ENCODE measurements at regions not wholly inside any gene's neighbourhood (a gene's known extent, or its start where the extent isn't known, plus 50 kb on each side); places are given as distances from the start of the nearest gene placed in this dataset.
"Not testable (repeated sequence)": the region's sequence is repeated elsewhere in the genome, so short reads cannot be mapped to it uniquely, and the experiment has no call there.

- Histone ChIP-seq H3K4me1 (ENCODE audit: control insufficient read depth in 2 of 2, insufficient read depth in 2 of 2, low read length in 2 of 2) (no peaks in the 10 kb centered on the region), H3K27me3 (ENCODE audit: control insufficient read depth in 2 of 2, insufficient read depth in 1 of 2, low read length in 1 of 2) (no peaks in the 10 kb centered on the region), H3K9me3 (ENCODE audit: control insufficient read depth in 2 of 2, insufficient read depth in 1 of 2, low read length in 1 of 2) (no peaks in the 10 kb centered on the region), H3K36me3 (ENCODE audit: control insufficient read depth in 2 of 2, insufficient read depth in 2 of 2, low read length in 1 of 2) (no peaks in the 10 kb centered on the region), H3K4me3 (ENCODE audit: low read length in 2 of 2) (no peak overlapping the region), H3K27ac (ENCODE audit: low read depth in 1 of 2, low read length in 1 of 2) (no peak overlapping the region)
- DNase-seq (ENCODE audit: low read depth in 6 of 9, low spot score in 9 of 9), result no peak
These were observed 227.6 kb downstream of the FZD1 start for GRCh38 chr7:91491868-91492267.

- no peak overlapping the region for H3K27ac ChIP-seq (ENCODE audit: low read depth in 1 of 2, low read length in 1 of 2)
- H3K4me1 ChIP-seq (ENCODE audit: control insufficient read depth in 2 of 2, insufficient read depth in 2 of 2, low read length in 2 of 2), result no peaks in the 10 kb centered on the region
- H3K27me3 ChIP-seq (ENCODE audit: control insufficient read depth in 2 of 2, insufficient read depth in 1 of 2, low read length in 1 of 2), result no peaks in the 10 kb centered on the region
- no peak for DNase-seq (ENCODE audit: low read depth in 6 of 9, low spot score in 9 of 9)
- no peak overlapping the region for H3K4me3 ChIP-seq (ENCODE audit: low read length in 2 of 2)
- 91% methylated on average over 2 of the region's 2 CpGs for WGBS
- H3K36me3 ChIP-seq (ENCODE audit: control insufficient read depth in 2 of 2, insufficient read depth in 2 of 2, low read length in 1 of 2), result no peaks in the 10 kb centered on the region
- no peaks in the 10 kb centered on the region for H3K9me3 ChIP-seq (ENCODE audit: control insufficient read depth in 2 of 2, insufficient read depth in 1 of 2, low read length in 1 of 2)
These were observed 228.1 kb downstream of the FZD1 start for GRCh38 chr7:91492317-91492716.

- WGBS, result 85% methylated on average over 3 of the region's 3 CpGs
- H3K4me1 ChIP-seq (ENCODE audit: control insufficient read depth in 2 of 2, insufficient read depth in 2 of 2, low read length in 2 of 2), result no peaks in the 10 kb centered on the region
- H3K36me3 ChIP-seq (ENCODE audit: control insufficient read depth in 2 of 2, insufficient read depth in 2 of 2, low read length in 1 of 2), result no peaks in the 10 kb centered on the region
- H3K27me3 ChIP-seq (ENCODE audit: control insufficient read depth in 2 of 2, insufficient read depth in 1 of 2, low read length in 1 of 2), result no peaks in the 10 kb centered on the region
- no peak overlapping the region for H3K27ac ChIP-seq (ENCODE audit: low read depth in 1 of 2, low read length in 1 of 2)
- H3K9me3 ChIP-seq (ENCODE audit: control insufficient read depth in 2 of 2, insufficient read depth in 1 of 2, low read length in 1 of 2), result no peaks in the 10 kb centered on the region
- H3K4me3 ChIP-seq (ENCODE audit: low read length in 2 of 2), result no peak overlapping the region
- no peak for DNase-seq (ENCODE audit: low read depth in 6 of 9, low spot score in 9 of 9)
These were observed 228.5 kb downstream of the FZD1 start for GRCh38 chr7:91492773-91493172.

- Histone ChIP-seq H3K36me3 (ENCODE audit: control insufficient read depth in 2 of 2, insufficient read depth in 2 of 2, low read length in 1 of 2) (no peaks in the 10 kb centered on the region), H3K4me3 (ENCODE audit: low read length in 2 of 2) (no peak overlapping the region), H3K9me3 (ENCODE audit: control insufficient read depth in 2 of 2, insufficient read depth in 1 of 2, low read length in 1 of 2) (no peaks in the 10 kb centered on the region), H3K27me3 (ENCODE audit: control insufficient read depth in 2 of 2, insufficient read depth in 1 of 2, low read length in 1 of 2) (no peaks in the 10 kb centered on the region), H3K27ac (ENCODE audit: low read depth in 1 of 2, low read length in 1 of 2) (no peak overlapping the region), H3K4me1 (ENCODE audit: control insufficient read depth in 2 of 2, insufficient read depth in 2 of 2, low read length in 2 of 2) (no peaks in the 10 kb centered on the region)
- no peak for DNase-seq (ENCODE audit: low read depth in 6 of 9, low spot score in 9 of 9)
- 96% methylated on average over 1 of the region's 1 CpG for WGBS
These were observed 230.2 kb downstream of the FZD1 start for GRCh38 chr7:91494450-91494849.

GRCh38 chr7:91496251-91496820, 232.1 kb downstream of the FZD1 start:
- DNase-seq (ENCODE audit: low read depth in 6 of 9, low spot score in 9 of 9), result no peak

GRCh38 chr7:91497277-91497676, 233.0 kb downstream of the FZD1 start:
- H3K9me3 ChIP-seq (ENCODE audit: control insufficient read depth in 2 of 2, insufficient read depth in 1 of 2, low read length in 1 of 2); H3K4me1 ChIP-seq (ENCODE audit: control insufficient read depth in 2 of 2, insufficient read depth in 2 of 2, low read length in 2 of 2); DNase-seq (ENCODE audit: low read depth in 6 of 9, low spot score in 9 of 9); H3K36me3 ChIP-seq (ENCODE audit: control insufficient read depth in 2 of 2, insufficient read depth in 2 of 2, low read length in 1 of 2); H3K4me3 ChIP-seq (ENCODE audit: low read length in 2 of 2); H3K27me3 ChIP-seq (ENCODE audit: control insufficient read depth in 2 of 2, insufficient read depth in 1 of 2, low read length in 1 of 2); H3K27ac ChIP-seq (ENCODE audit: low read depth in 1 of 2, low read length in 1 of 2): not testable (repeated sequence)
- 90% methylated on average over 1 of the region's 1 CpG for WGBS

More at GRCh38 chr7:91496251-91496820, 232.1 kb downstream of the FZD1 start:
- 11% methylated on average over 1 of the region's 1 CpG for WGBS
- Histone ChIP-seq H3K36me3 (ENCODE audit: control insufficient read depth in 2 of 2, insufficient read depth in 2 of 2, low read length in 1 of 2) (no peaks in the 10 kb centered on the region), H3K27ac (ENCODE audit: low read depth in 1 of 2, low read length in 1 of 2) (no peak overlapping the region), H3K4me1 (ENCODE audit: control insufficient read depth in 2 of 2, insufficient read depth in 2 of 2, low read length in 2 of 2) (no peaks in the 10 kb centered on the region), H3K9me3 (ENCODE audit: control insufficient read depth in 2 of 2, insufficient read depth in 1 of 2, low read length in 1 of 2) (no peaks in the 10 kb centered on the region), H3K4me3 (ENCODE audit: low read length in 2 of 2) (no peak overlapping the region), H3K27me3 (ENCODE audit: control insufficient read depth in 2 of 2, insufficient read depth in 1 of 2, low read length in 1 of 2) (no peaks in the 10 kb centered on the region)

- no peaks in the 10 kb centered on the region for H3K36me3 ChIP-seq (ENCODE audit: control insufficient read depth in 2 of 2, insufficient read depth in 2 of 2, low read length in 1 of 2)
- no peaks in the 10 kb centered on the region for H3K4me1 ChIP-seq (ENCODE audit: control insufficient read depth in 2 of 2, insufficient read depth in 2 of 2, low read length in 2 of 2)
- 86% methylated on average over 3 of the region's 3 CpGs for WGBS
- H3K9me3 ChIP-seq (ENCODE audit: control insufficient read depth in 2 of 2, insufficient read depth in 1 of 2, low read length in 1 of 2), result no peaks in the 10 kb centered on the region
- H3K27ac ChIP-seq (ENCODE audit: low read depth in 1 of 2, low read length in 1 of 2), result no peak overlapping the region
- H3K27me3 ChIP-seq (ENCODE audit: control insufficient read depth in 2 of 2, insufficient read depth in 1 of 2, low read length in 1 of 2), result no peaks in the 10 kb centered on the region
- no peak for DNase-seq (ENCODE audit: low read depth in 6 of 9, low spot score in 9 of 9)
- H3K4me3 ChIP-seq (ENCODE audit: low read length in 2 of 2), result no peak overlapping the region
These were observed 239.8 kb downstream of the FZD1 start for GRCh38 chr7:91503934-91504555.

- Histone ChIP-seq H3K27ac (ENCODE audit: low read depth in 1 of 2, low read length in 1 of 2) (no peak overlapping the region), H3K27me3 (ENCODE audit: control insufficient read depth in 2 of 2, insufficient read depth in 1 of 2, low read length in 1 of 2) (no peaks in the 10 kb centered on the region), H3K36me3 (ENCODE audit: control insufficient read depth in 2 of 2, insufficient read depth in 2 of 2, low read length in 1 of 2) (no peaks in the 10 kb centered on the region), H3K4me3 (ENCODE audit: low read length in 2 of 2) (no peak overlapping the region), H3K9me3 (ENCODE audit: control insufficient read depth in 2 of 2, insufficient read depth in 1 of 2, low read length in 1 of 2) (no peaks in the 10 kb centered on the region), H3K4me1 (ENCODE audit: control insufficient read depth in 2 of 2, insufficient read depth in 2 of 2, low read length in 2 of 2) (no peaks in the 10 kb centered on the region)
- no peak for DNase-seq (ENCODE audit: low read depth in 6 of 9, low spot score in 9 of 9)
- 86% methylated on average over 2 of the region's 2 CpGs for WGBS
These were observed 240.7 kb downstream of the FZD1 start for GRCh38 chr7:91504919-91505318.

GRCh38 chr7:91506966-91507365, 242.7 kb downstream of the FZD1 start:
- H3K27me3 ChIP-seq (ENCODE audit: control insufficient read depth in 2 of 2, insufficient read depth in 1 of 2, low read length in 1 of 2); H3K4me1 ChIP-seq (ENCODE audit: control insufficient read depth in 2 of 2, insufficient read depth in 2 of 2, low read length in 2 of 2); H3K36me3 ChIP-seq (ENCODE audit: control insufficient read depth in 2 of 2, insufficient read depth in 2 of 2, low read length in 1 of 2); H3K9me3 ChIP-seq (ENCODE audit: control insufficient read depth in 2 of 2, insufficient read depth in 1 of 2, low read length in 1 of 2); DNase-seq (ENCODE audit: low read depth in 6 of 9, low spot score in 9 of 9); H3K4me3 ChIP-seq (ENCODE audit: low read length in 2 of 2); H3K27ac ChIP-seq (ENCODE audit: low read depth in 1 of 2, low read length in 1 of 2): not testable (repeated sequence)
- 88% methylated on average over 10 of the region's 10 CpGs for WGBS

Data from thymus (tissue), 11 donors.